HepG2 (cell line): ENCODE measurements at regions not wholly inside any gene's neighbourhood (a gene's known extent, or its start where the extent isn't known, plus 50 kb on each side); places are given as distances from the start of the nearest gene placed in this dataset.

ENCODE experiments used
- ATAC-seq: fragments of 200-7000 bp; cut with Tn5 transposase; 3 replicates; pipeline ENCODE4 v1.9.1; 2020; ENCODE audit warnings: mild to moderate bottlenecking, moderate library complexity
- BruUV-seq: library from RNA; stranded (reverse); fragments of 400-500 nt; replicated peaks from 2 replicates; lab custom pipeline; 2021; lab: Mats Ljungman, UMichigan
- CTCF ChIA-PET: fragments of 300-600 bp; formaldehyde crosslinking; extraction: SDS; loops from one replicate; lab custom pipeline; 2021; ENCODE audit warnings: low total read pairs, inconsistent platforms, low intra/inter-chr PET ratio; lab: Yijun Ruan, JAX
- POLR2A ChIA-PET: fragments of 350-600 bp; sonication (Branson Sonifier 250); formaldehyde crosslinking; loops from one replicate; lab custom pipeline; 2020; ENCODE audit warnings: antibody characterized with exemption, inconsistent platforms; lab: Yijun Ruan, JAX
- DNase-seq: peaks from one replicate; pipeline ENCODE4 v3.0.0-alpha.2; 2015; ENCODE audit warnings: low spot score
- FAIRE-seq: peaks from 3 replicates; lab custom pipeline; 2011; peaks lifted over from hg19 to GRCh38; lab: Jason Lieb, UNC
- H2AFZ ChIP-seq: one replicate; pipeline ENCODE4 v1.6.1; 2011; ENCODE audit warnings: low read length, inconsistent platforms
- H3K27ac ChIP-seq: fragments of 300-600 bp; 3 replicates; pipeline ENCODE4 v1.8.0; 2011; ENCODE audit warnings: mixed run types, mild to moderate bottlenecking, mixed read lengths, low read length, inconsistent platforms; ENCODE audit not compliant: insufficient read depth; ENCODE audit errors: extremely low read length
- H3K27me3 ChIP-seq, 2 experiments: fragments of 200-600 bp in 1 of 2; 2 replicates in 1 of 2; 3 replicates in 1 of 2; pipeline versions ENCODE4 v1.6.0 to v1.8.0; 2011; ENCODE audit warnings: low read length in 2 of 2, mild to moderate bottlenecking in 2 of 2, moderate library complexity in 2 of 2, inconsistent platforms in 1 of 2; ENCODE audit not compliant: insufficient read depth in 2 of 2, control insufficient read depth in 1 of 2
- H3K36me3 ChIP-seq, 2 experiments: fragments of 200-600 bp in 1 of 2; replicated peaks in 1 of 2; 2 replicates in 1 of 2; 3 replicates in 1 of 2; pipeline versions ENCODE4 v1.5.1 to v1.8.0; 2011; ENCODE audit warnings: low read length in 2 of 2, inconsistent platforms in 1 of 2; ENCODE audit not compliant: insufficient read depth in 2 of 2, control insufficient read depth in 1 of 2
- H3K4me1 ChIP-seq: 2 replicates; pipeline ENCODE4 v1.5.1; 2012; ENCODE audit warnings: low read length, inconsistent platforms; ENCODE audit not compliant: insufficient read depth
- H3K4me2 ChIP-seq: 2 replicates; pipeline ENCODE4 v1.6.0; 2011; ENCODE audit warnings: low read depth, low read length, inconsistent platforms
- H3K4me3 ChIP-seq, 3 experiments: fragments of 200-600 bp in 1 of 3; sonication (generic), shearing (Covaris generic) in 1 of 3; replicated peaks in 1 of 3; 2 replicates each; pipeline ENCODE4 v1.5.1; 2011 to 2016; ENCODE audit warnings: low read length in 3 of 3, inconsistent platforms in 2 of 3, low read depth in 2 of 3, mild to moderate bottlenecking in 2 of 3, control low read depth in 1 of 3, mixed read lengths in 1 of 3; ENCODE audit not compliant: insufficient read depth in 1 of 3
- H3K79me2 ChIP-seq: one replicate; pipeline ENCODE4 v1.6.1; 2011; ENCODE audit warnings: low read length, inconsistent platforms; ENCODE audit not compliant: insufficient read depth
- H3K9ac ChIP-seq: 2 replicates; pipeline ENCODE4 v1.6.0; 2011; ENCODE audit warnings: mild to moderate bottlenecking, low read depth, low read length, inconsistent platforms; ENCODE audit not compliant: insufficient read depth
- H3K9me3 ChIP-seq: 2 replicates; pipeline ENCODE4 v1.5.1; 2012; ENCODE audit warnings: mild to moderate bottlenecking, low read length
- H4K20me1 ChIP-seq: 2 replicates; pipeline ENCODE4 v1.6.0; 2011; ENCODE audit warnings: inconsistent platforms, mild to moderate bottlenecking, low read length, moderate library complexity; ENCODE audit not compliant: insufficient read depth
- LCORL ChIP-seq, 2 experiments: fragments of 450-650 bp in 1 of 2; sonication (generic) in 1 of 2; formaldehyde crosslinking in 1 of 2; IDR thresholded peaks; 2 replicates each; pipeline versions ENCODE4 v1.5.0 to v1.6.1; 2017 to 2020; ENCODE audit warnings: antibody characterized with exemption in 1 of 2, missing genetic modification reagents in 1 of 2
- SP140L ChIP-seq: sonication (generic); formaldehyde crosslinking; IDR thresholded peaks from 2 replicates; pipeline ENCODE4 v1.4.0; 2020; ENCODE audit warnings: missing genetic modification reagents, borderline replicate concordance
- SRSF9 ChIP-seq: fragments of 200-400 bp; formaldehyde crosslinking; IDR thresholded peaks from 2 replicates; pipeline ENCODE4 v1.6.1; 2018; ENCODE audit warnings: borderline replicate concordance, mild to moderate bottlenecking, low read depth, low read length; ENCODE audit not compliant: insufficient read depth, poor library complexity, severe bottlenecking
- ZNF460 ChIP-seq: sonication (generic); formaldehyde crosslinking; IDR thresholded peaks from 2 replicates; pipeline ENCODE4 v1.5.1; 2020; ENCODE audit warnings: missing genetic modification reagents, mild to moderate bottlenecking, borderline replicate concordance
- ZSCAN20 ChIP-seq: sonication (generic); formaldehyde crosslinking; IDR thresholded peaks from 2 replicates; pipeline ENCODE4 v1.4.0; 2020; ENCODE audit warnings: missing genetic modification reagents, mild to moderate bottlenecking, borderline replicate concordance
- WGBS: methylation state at CpG from one replicate; pipeline ENCODE4 v1.1.6; 2017; ENCODE audit warnings: low lambda C conversion rate; 5-methylcytosine and 5-hydroxymethylcytosine counted together
- in situ Hi-C: cut with HindIII; loops from 2 replicates; pipeline ENCODE4 v1.10.0; 2017; ENCODE audit warnings: low pct_unique_long_range_greater_than_20kb; ENCODE audit not compliant: extremely low pct_ligation_motif_present
- intact Hi-C: fragments of 100-400 bp; cut with micrococcal nuclease; formaldehyde crosslinking; loops from one replicate; pipeline ENCODE4 v1.10.0; 2022; ENCODE audit not compliant: unreplicated experiment
- TF ChIP-seq, protein P1 (sequence below): sonication (generic); formaldehyde crosslinking; IDR thresholded peaks from 2 replicates; pipeline ENCODE4 v1.4.0; 2020; ENCODE audit warnings: missing genetic modification reagents
- TF ChIP-seq, protein P2 (sequence below): sonication (generic); formaldehyde crosslinking; IDR thresholded peaks from 2 replicates; pipeline ENCODE4 v1.5.1; 2020; ENCODE audit warnings: missing genetic modification reagents, mild to moderate bottlenecking, borderline replicate concordance
- TF ChIP-seq, protein P3 (sequence below), 2 experiments: fragments of 450-650 bp in 1 of 2; sonication (generic) in 1 of 2; formaldehyde crosslinking in 1 of 2; IDR thresholded peaks; 2 replicates each; pipeline versions ENCODE4 v1.6.1 to v1.8.0; 2016 to 2022; ENCODE audit warnings: antibody characterized with exemption in 1 of 2, mild to moderate bottlenecking in 1 of 2, missing genetic modification reagents in 1 of 2

DNA sequence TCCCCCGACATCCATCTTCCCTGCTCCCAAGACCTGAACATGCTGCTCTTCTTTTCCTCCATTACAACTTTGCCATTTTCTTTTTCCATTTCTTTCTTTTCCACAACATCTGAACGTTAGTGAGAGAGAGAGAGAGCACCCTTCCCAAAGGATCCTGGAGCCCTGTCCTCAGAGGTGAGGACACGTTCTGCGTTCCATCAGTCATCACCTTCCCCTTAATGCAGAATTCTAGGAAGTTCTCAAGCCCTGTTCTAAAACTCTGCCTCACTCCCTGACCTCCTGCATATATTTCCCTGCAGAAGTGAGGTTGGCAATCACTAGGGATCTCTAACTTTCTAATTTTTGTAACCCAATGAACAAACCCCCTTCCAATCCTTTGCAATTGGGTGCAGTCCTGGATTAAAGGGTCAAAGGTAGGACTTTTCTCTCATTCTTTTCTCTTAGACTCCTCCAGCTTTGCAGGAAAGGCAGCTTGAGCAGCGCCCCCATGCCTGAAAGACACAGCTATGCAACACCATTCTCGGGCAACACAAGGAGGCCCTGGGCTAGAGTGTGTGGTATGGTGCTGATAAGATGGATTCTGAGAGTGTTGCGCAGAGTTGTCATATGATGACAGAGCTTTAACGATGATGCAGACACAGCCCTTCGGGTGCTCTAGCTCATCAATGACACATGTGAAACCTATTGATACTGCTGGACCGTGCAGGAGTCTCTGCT lies 59.2 kb upstream of the TNR start:
- no peaks in the 10 kb centered on the region for H3K4me1 ChIP-seq
- in situ Hi-C loops (no loop called here), intact Hi-C loops (no loop called here)
- no peaks in the 10 kb centered on the region for H3K9me3 ChIP-seq
- no peak overlapping the region for H3K4me3 ChIP-seq
- H3K4me2 ChIP-seq: no peak overlapping the region
- FAIRE-seq (no peak), DNase-seq (no peak), ATAC-seq (no peak)
- H3K27ac ChIP-seq: no peak overlapping the region
- H3K27me3 ChIP-seq: no peaks in the 10 kb centered on the region
- WGBS: 33% methylated on average over 10 of the region's 10 CpGs
- ChIA-PET CTCF (no interaction called here), POLR2A (no interaction called here)
- no peaks in the 10 kb centered on the region for H4K20me1 ChIP-seq
- no peaks in the 10 kb centered on the region for H3K79me2 ChIP-seq
- BruUV-seq: no TSS peak
- H3K36me3 ChIP-seq: no peaks in the 10 kb centered on the region
- H3K9ac ChIP-seq: no peak overlapping the region
- H2AFZ ChIP-seq: no peak overlapping the region
- no peak for TF ChIP-seq SP140L (CRISPR knock-in tag)
- TF ChIP-seq, protein P1, sequence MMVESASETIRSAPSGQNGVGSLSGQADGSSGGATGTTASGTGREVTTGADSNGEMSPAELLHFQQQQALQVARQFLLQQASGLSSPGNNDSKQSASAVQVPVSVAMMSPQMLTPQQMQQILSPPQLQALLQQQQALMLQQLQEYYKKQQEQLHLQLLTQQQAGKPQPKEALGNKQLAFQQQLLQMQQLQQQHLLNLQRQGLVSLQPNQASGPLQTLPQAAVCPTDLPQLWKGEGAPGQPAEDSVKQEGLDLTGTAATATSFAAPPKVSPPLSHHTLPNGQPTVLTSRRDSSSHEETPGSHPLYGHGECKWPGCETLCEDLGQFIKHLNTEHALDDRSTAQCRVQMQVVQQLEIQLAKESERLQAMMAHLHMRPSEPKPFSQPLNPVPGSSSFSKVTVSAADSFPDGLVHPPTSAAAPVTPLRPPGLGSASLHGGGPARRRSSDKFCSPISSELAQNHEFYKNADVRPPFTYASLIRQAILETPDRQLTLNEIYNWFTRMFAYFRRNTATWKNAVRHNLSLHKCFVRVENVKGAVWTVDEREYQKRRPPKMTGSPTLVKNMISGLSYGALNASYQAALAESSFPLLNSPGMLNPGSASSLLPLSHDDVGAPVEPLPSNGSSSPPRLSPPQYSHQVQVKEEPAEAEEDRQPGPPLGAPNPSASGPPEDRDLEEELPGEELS (CRISPR knock-in tag): no peak
- TF ChIP-seq SRSF9: no peak
- TF ChIP-seq ZSCAN20 (CRISPR knock-in tag): no peak
- no peak for TF ChIP-seq LCORL (IDR thresholded peaks at IDR 0.05)
- no peak for TF ChIP-seq LCORL (CRISPR knock-in tag; IDR thresholded peaks at IDR 0.05)
- TF ChIP-seq, protein P2, sequence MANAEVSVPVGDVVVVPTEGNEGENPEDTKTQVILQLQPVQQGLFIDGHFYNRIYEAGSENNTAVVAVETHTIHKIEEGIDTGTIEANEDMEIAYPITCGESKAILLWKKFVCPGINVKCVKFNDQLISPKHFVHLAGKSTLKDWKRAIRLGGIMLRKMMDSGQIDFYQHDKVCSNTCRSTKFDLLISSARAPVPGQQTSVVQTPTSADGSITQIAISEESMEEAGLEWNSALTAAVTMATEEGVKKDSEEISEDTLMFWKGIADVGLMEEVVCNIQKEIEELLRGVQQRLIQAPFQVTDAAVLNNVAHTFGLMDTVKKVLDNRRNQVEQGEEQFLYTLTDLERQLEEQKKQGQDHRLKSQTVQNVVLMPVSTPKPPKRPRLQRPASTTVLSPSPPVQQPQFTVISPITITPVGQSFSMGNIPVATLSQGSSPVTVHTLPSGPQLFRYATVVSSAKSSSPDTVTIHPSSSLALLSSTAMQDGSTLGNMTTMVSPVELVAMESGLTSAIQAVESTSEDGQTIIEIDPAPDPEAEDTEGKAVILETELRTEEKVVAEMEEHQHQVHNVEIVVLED (CRISPR knock-in tag): no peak
- TF ChIP-seq ZNF460 (CRISPR knock-in tag): no peak
- TF ChIP-seq, protein P3, sequence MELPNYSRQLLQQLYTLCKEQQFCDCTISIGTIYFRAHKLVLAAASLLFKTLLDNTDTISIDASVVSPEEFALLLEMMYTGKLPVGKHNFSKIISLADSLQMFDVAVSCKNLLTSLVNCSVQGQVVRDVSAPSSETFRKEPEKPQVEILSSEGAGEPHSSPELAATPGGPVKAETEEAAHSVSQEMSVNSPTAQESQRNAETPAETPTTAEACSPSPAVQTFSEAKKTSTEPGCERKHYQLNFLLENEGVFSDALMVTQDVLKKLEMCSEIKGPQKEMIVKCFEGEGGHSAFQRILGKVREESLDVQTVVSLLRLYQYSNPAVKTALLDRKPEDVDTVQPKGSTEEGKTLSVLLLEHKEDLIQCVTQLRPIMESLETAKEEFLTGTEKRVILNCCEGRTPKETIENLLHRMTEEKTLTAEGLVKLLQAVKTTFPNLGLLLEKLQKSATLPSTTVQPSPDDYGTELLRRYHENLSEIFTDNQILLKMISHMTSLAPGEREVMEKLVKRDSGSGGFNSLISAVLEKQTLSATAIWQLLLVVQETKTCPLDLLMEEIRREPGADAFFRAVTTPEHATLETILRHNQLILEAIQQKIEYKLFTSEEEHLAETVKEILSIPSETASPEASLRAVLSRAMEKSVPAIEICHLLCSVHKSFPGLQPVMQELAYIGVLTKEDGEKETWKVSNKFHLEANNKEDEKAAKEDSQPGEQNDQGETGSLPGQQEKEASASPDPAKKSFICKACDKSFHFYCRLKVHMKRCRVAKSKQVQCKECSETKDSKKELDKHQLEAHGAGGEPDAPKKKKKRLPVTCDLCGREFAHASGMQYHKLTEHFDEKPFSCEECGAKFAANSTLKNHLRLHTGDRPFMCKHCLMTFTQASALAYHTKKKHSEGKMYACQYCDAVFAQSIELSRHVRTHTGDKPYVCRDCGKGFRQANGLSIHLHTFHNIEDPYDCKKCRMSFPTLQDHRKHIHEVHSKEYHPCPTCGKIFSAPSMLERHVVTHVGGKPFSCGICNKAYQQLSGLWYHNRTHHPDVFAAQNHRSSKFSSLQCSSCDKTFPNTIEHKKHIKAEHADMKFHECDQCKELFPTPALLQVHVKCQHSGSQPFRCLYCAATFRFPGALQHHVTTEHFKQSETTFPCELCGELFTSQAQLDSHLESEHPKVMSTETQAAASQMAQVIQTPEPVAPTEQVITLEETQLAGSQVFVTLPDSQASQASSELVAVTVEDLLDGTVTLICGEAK (IDR thresholded peaks at IDR 0.05): no peak
- TF ChIP-seq, protein P3 (CRISPR knock-in tag; IDR thresholded peaks at IDR 0.05): no peak
